Testis (tissue), 2 donors: ENCODE measurements at regions not wholly inside any gene's neighbourhood (a gene's known extent, or its start where the extent isn't known, plus 50 kb on each side); places are given as distances from the start of the nearest gene placed in this dataset.

Experiments
- CTCF ChIP-seq, 3 experiments: fragments of 450-650 bp in 2 of 3; fragments of 200-600 bp in 1 of 3; sonication (generic) in 1 of 3; IDR thresholded peaks; one replicate each; pipeline ENCODE4 v1.5.1; 2016 to 2019; ENCODE audit warnings: antibody characterized with exemption in 3 of 3, mild to moderate bottlenecking in 2 of 3, moderate library complexity in 1 of 3
- POLR2A ChIP-seq: fragments of 450-650 bp; IDR thresholded peaks from one replicate; pipeline ENCODE4 v1.6.1; 2017; ENCODE audit warnings: antibody characterized with exemption, mild to moderate bottlenecking, moderate library complexity

GRCh38 chr5:51230336-51230735, 152.9 kb upstream of the ISL1 start:
- TF ChIP-seq CTCF (IDR thresholded peaks at IDR 0.05), result no peak
- TF ChIP-seq POLR2A, result no peak
